H54 (cell line): ENCODE measurements at regions not wholly inside any gene's neighbourhood (a gene's known extent, or its start where the extent isn't known, plus 50 kb on each side); places are given as distances from the start of the nearest gene placed in this dataset.
"Not testable (repeated sequence)": the region's sequence is repeated elsewhere in the genome, so short reads cannot be mapped to it uniquely, and the experiment has no call there.

ENCODE experiments used
- DNase-seq: peaks from one replicate; pipeline ENCODE4 v3.0.0; 2011; ENCODE audit warnings: low spot score, mixed read lengths; ENCODE audit not compliant: insufficient read length
- FAIRE-seq: peaks from 3 replicates; lab custom pipeline; 2011; peaks lifted over from hg19 to GRCh38; lab: Jason Lieb, UNC
- POLR2A ChIP-seq: IDR thresholded peaks from 2 replicates; pipeline ENCODE4 v1.6.1; 2011; ENCODE audit warnings: low read depth, mild to moderate bottlenecking, low read length

DNA sequence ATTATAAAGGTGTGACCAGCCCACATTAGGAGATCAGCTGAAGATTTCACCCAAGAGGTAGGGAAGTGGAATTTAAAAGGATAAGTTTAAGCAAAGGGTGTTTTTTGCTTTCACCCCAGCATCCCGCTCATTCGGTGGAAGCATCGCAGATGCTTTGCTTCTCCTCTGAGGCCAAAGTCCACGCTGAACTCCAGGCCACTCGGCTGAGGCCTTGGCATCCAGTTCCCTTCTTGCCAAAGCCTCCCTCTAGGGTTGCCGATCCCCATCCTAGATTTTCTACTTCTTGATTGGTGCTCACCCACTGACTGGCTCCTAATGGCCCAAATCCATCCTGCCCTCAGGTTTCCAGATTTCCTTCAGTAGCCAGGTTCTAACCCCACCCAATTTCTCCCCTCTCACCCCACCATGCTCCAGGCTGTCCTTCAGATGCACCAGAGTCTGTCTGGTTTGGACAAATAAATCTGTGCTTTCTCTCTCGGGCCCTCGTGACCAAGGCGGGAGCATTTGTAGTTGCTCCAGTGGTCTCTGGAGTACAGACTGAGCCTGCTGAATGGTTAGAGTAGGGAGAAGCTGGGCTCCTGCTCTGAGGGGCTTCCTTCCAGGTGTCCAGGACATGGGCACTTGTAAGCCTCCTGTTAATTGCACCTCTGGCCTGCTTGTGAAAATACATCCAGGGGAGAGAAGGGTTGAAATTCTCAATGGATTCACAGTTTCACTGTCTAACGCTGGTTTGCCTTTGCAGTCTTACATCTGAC lies 193.2 kb downstream of the C1orf94 start:
- TF ChIP-seq POLR2A = no peak
- FAIRE-seq (no peak), DNase-seq (no peak)

DNA sequence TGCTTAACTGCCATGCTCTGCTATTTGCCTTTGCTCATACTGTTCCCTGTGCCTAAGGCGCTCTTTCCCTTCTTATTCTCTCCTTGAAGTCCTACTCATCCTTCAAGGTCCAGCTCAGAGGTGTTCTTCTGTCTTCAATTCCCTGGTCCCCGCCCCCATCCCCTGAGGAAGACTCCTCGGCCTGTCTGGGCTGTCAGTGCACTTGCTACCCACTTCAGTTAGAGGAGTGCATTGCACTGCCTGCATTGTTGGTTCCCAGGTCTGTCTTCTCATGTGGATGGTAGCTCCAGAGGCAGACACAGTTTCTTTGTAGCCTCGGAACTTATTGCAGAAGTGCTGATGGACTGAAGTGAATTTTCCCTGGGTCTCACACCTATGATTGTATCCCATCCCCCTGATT lies 194.0 kb downstream of the C1orf94 start:
- DNase-seq (no peak), FAIRE-seq (no peak)
- TF ChIP-seq POLR2A = no peak

DNA sequence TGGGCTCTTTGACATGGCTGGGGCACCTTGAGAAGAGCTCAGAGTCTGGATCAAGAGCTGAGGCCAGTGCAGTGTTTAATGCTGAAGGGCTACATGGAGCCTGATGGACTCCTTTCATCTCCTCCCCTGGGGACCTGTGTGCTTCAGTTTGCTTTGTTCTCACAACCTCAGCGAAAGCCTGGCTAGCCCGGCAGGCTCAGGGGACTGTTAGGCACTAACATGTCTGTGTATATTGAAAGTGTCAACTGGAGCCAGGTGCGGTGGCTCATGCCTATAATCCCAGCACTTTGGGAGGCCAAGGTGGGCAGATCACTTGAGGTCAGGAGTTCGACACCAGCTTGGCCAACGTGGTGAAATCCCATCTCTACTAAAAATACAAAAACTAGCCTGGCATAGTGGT lies 194.5 kb downstream of the C1orf94 start:
- DNase-seq, FAIRE-seq: not testable (repeated sequence)

- no peak for TF ChIP-seq POLR2A
- DNase-seq = no peak
- FAIRE-seq = no peak
Measured at GRCh38 chr1:34371829-34372532, 195.3 kb downstream of the C1orf94 start.

GRCh38 chr1:34372891-34373290 lies 196.2 kb downstream of the C1orf94 start:
- no peak for DNase-seq
- no peak for FAIRE-seq
- no peak for TF ChIP-seq POLR2A

- DNase-seq = no peak
- no peak for TF ChIP-seq POLR2A
- no peak for FAIRE-seq
Measured at GRCh38 chr1:34373912-34374311, 197.2 kb downstream of the C1orf94 start.

- TF ChIP-seq POLR2A = no peak
- FAIRE-seq (no peak), DNase-seq (no peak)
Measured at GRCh38 chr1:34376531-34376930, 199.8 kb downstream of the C1orf94 start.

DNA sequence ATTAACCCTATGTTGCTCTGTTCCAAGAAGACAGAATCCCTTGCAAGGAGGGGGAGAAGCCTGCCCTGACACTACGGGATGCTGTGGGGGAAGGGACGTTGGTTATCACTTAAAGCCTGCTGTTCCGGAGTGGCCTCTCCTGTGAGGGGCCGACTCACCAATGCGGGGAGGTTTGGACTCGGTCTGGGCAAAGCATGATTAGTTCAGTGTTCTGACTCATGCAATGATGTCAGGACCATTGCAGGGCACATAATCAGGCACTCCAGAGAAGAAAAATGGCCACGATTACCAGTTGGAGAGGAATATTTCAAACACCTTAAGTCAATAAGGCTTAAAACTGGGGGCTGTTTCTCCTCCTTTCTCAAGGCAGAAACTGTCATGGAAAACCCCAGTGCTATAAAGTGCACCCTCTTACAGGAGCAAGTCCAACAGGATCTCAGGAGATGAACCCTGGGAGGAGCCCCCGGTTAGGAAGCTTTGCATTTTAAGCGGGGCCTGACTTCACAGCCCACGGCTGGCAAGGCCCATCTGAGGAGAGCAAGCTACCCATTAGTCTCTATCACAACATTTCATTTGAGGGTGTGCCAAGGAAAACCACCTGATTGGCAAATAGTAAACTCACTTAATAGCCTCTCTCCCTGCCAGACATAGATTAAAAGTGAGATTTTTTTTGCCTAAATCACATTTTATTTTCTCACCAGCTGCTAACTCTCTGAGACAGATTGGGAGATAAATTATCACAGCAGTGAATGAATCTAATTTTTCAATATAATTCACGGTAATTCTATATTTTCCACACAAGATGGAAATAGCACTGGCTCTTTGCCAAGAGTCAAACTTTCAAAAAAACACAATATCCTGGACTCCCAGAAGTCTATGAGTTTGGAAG lies 202.5 kb downstream of the C1orf94 start:
- peak; percentile 52 for DNase-seq
- FAIRE-seq = peak; percentile 99
- no peak for TF ChIP-seq POLR2A

DNA sequence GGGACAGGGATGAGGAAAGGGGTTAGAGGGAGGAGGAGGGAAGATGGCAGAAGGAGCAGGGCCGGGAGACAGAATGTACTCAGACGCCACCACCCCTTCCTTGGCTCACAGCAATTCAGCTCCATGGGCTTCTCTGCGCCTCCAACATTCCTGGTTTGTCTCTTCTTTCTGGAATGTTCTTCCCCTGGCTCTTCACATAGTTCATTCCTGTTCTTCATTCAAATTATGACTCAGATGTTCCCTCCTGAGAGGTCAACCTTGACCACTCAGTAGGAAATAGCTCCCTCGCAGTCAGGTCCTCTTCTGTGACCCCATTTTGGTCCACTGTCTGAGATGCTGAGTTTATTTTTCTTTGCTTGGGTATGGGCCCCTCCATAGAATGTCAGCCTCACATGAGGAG lies 203.2 kb downstream of the C1orf94 start:
- DNase-seq (no peak), FAIRE-seq (no peak)
- no peak for TF ChIP-seq POLR2A

DNA sequence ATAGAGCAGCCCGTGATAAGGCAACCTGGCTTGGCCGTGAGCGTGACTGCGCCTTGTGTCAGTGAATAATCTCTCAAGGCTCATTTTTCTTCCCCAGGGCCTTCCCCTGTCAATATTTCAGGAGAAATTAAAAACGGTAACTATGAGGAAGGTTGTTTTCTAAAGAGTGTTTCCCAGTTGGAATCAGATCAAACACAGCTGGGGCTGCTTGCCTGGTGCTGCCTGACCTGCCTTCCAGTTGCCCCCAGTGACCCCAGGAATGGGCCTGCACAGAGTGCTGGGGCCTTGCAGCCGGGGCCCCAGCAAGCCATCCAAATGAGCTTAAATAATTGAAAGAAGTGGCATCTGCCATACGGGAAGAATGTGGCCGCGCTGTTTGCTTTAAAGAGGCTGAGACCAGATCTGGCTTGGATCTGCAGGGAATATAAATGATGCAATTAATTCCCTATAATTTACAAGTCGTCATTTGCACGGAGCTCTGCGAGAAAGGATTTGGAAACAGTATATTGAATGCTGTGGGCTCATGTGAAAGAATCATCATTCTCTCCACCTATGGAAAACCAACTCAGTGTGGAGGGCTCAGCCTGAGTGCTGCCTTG lies 203.9 kb downstream of the C1orf94 start:
- FAIRE-seq (no peak), DNase-seq (no peak)
- no peak for TF ChIP-seq POLR2A

DNA sequence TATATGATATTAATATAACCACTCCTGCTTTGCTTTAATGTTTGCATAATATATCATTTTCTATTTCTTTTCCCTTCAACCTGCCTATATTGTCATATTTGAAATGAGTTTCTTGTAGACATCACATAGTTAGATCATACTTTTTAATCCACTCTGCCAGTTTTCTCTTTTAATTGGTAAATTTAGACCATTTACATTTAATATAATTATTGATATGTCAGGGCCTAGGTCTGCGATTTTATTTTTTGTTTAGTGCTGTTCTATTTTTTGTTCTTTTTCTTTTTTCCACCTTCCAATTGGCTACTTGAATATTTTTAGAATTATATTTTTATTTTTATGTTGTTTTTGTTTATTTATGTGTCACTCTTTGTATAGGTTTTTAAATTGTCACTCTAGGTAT lies 213.3 kb downstream of the C1orf94 start:
- DNase-seq (no peak), FAIRE-seq (no peak)
- TF ChIP-seq POLR2A = no peak

DNA sequence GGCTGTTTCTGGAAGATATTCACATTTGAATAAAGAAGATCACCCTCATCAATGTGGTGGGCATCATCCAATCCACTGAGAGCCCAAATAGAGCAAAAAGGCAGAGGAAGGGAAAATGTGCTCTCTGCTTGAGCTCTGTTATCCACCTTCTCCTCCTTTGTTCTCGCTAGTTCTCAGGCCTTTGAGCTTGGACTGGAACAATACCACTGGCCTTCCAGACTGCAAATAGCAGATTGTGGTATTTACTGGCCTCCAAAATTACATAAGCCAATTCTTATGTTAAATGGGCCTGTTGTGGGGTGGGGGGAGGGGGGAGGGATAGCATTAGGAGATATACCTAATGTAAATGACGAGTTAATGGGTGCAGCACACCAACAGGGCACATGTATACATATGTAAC lies 219.3 kb downstream of the C1orf94 start:
- no peak for FAIRE-seq
- no peak for TF ChIP-seq POLR2A
- no peak for DNase-seq

GRCh38 chr1:34398241-34398915 lies 221.7 kb downstream of the C1orf94 start:
- TF ChIP-seq POLR2A = no peak
- no peak for DNase-seq
- FAIRE-seq = no peak

- FAIRE-seq = no peak
- DNase-seq = no peak
- no peak for TF ChIP-seq POLR2A
Measured at GRCh38 chr1:34398916-34399275, 222.2 kb downstream of the C1orf94 start.
